COLO668 (cell line): ENCODE measurements at regions not wholly inside any gene's neighbourhood (a gene's known extent, or its start where the extent isn't known, plus 50 kb on each side); places are given as distances from the start of the nearest gene placed in this dataset.

Source experiments
- DNase-seq: peaks from one replicate; lab custom pipeline; 2025; ENCODE audit not compliant: unreplicated experiment; lab: John Stamatoyannopoulos, UW

- DNase-seq = no peak
Measured at GRCh38 chr3:30114918-30115317, 491.5 kb upstream of the TGFBR2 start.

- no peak for DNase-seq
Measured at GRCh38 chr3:30122359-30122758, 484.0 kb upstream of the TGFBR2 start.

GRCh38 chr3:30123224-30123623 lies 483.2 kb upstream of the TGFBR2 start:
- DNase-seq = no peak

- no peak for DNase-seq
Measured at GRCh38 chr3:30123755-30124154, 482.6 kb upstream of the TGFBR2 start.

- no peak for DNase-seq
Measured at GRCh38 chr3:30124435-30125370, 481.7 kb upstream of the TGFBR2 start.

GRCh38 chr3:30129765-30130164 lies 476.6 kb upstream of the TGFBR2 start:
- no peak for DNase-seq

GRCh38 chr3:30130391-30130790 lies 476.0 kb upstream of the TGFBR2 start:
- no peak for DNase-seq

GRCh38 chr3:30131191-30131590 lies 475.2 kb upstream of the TGFBR2 start:
- DNase-seq = no peak

- no peak for DNase-seq
Measured at GRCh38 chr3:30135190-30135589, 471.2 kb upstream of the TGFBR2 start.

- no peak for DNase-seq
Measured at GRCh38 chr3:30139283-30139682, 467.1 kb upstream of the TGFBR2 start.

GRCh38 chr3:30140356-30141075 lies 465.9 kb upstream of the TGFBR2 start:
- no peak for DNase-seq

GRCh38 chr3:30141178-30141581 lies 465.2 kb upstream of the TGFBR2 start:
- no peak for DNase-seq

GRCh38 chr3:30141927-30142326 lies 464.5 kb upstream of the TGFBR2 start:
- DNase-seq = no peak

GRCh38 chr3:30142946-30143345 lies 463.5 kb upstream of the TGFBR2 start:
- no peak for DNase-seq

- no peak for DNase-seq
Measured at GRCh38 chr3:30145281-30145680, 461.1 kb upstream of the TGFBR2 start.

- DNase-seq = no peak
Measured at GRCh38 chr3:30146978-30147377, 459.4 kb upstream of the TGFBR2 start.

GRCh38 chr3:30154853-30155252 lies 451.5 kb upstream of the TGFBR2 start:
- no peak for DNase-seq

- DNase-seq = no peak
Measured at GRCh38 chr3:30155755-30156154, 450.6 kb upstream of the TGFBR2 start.

GRCh38 chr3:30156586-30157498 lies 449.6 kb upstream of the TGFBR2 start:
- no peak for DNase-seq

GRCh38 chr3:30161375-30161774 lies 445.0 kb upstream of the TGFBR2 start:
- DNase-seq = no peak

- no peak for DNase-seq
Measured at GRCh38 chr3:30162579-30162978, 443.8 kb upstream of the TGFBR2 start.
